ENCODE measurements at regions not wholly inside any gene's neighbourhood (a gene's known extent, or its start where the extent isn't known, plus 50 kb on each side); places are given as distances from the start of the nearest gene placed in this dataset.

DNA sequence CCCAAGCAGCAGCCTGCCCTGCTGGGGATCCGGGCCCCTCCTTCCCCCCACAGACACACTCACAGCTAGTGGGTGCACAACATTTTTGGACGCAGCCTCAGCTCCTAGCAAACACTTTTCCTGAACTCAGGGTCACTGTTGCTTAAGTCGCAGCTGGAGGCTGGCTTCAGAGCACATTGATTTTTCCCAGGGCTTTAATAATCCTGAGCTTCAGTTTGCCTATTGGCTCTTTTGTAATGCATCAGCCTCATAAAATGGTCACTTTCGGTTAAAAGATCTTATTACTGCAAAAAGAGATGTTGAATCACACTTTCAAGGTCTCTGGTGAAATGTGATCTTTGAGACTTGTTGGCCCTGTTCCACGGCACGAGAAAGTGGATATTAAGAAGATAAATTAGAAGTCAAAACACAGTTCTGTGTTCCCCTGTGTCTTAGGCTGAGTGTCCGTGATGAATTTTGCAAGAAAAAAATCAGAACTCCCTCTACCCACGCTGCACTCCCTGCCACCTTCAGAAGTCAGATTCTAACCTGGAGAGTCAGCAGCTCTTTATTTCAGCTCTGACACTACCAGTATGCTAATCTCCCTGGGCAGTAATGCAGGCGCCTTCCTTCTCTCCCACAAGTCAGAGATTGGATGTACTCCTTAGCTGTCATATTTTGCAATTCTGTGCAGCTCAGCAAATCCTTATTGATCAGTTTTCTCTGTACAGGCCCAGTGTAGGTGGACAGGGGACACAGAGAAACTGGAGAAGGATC is 158.2 kb upstream of the E2F8 start:
- TF ChIP-seq CTCF (IDR thresholded peaks at IDR 0.05): no peak
- no peak for TF ChIP-seq EZH2 (IDR thresholded peaks at IDR 0.05; ENCODE audit: borderline replicate concordance, insufficient read depth, low read depth, low read length, poor library complexity, severe bottlenecking)

Data from B cell (primary cell).